ENCODE measurements at regions not wholly inside any gene's neighbourhood (a gene's known extent, or its start where the extent isn't known, plus 50 kb on each side); places are given as distances from the start of the nearest gene placed in this dataset.

- no peak overlapping the region for H3K4me3 ChIP-seq (ENCODE audit: control insufficient read depth in 2 of 3, extremely low read depth in 1 of 3, insufficient read depth in 2 of 3, low read depth in 1 of 3, low read length in 3 of 3)
- H3K9me3 ChIP-seq (ENCODE audit: control insufficient read depth, low read depth, low read length), result no peaks in the 10 kb centered on the region
- H3K9me1 ChIP-seq (ENCODE audit: control insufficient read depth, extremely low read depth, insufficient read depth, low read length), result no peaks in the 10 kb centered on the region
- DNase-seq (ENCODE audit: low read depth, low spot score), result no peak
- H3K27me3 ChIP-seq (ENCODE audit: control insufficient read depth, extremely low read depth, insufficient read depth, low read length), result no peaks in the 10 kb centered on the region
- FAIRE-seq, result no peak
- no peak for TF ChIP-seq EZH2 (IDR thresholded peaks at IDR 0.05; ENCODE audit: low read length)
- TF ChIP-seq, protein P1, sequence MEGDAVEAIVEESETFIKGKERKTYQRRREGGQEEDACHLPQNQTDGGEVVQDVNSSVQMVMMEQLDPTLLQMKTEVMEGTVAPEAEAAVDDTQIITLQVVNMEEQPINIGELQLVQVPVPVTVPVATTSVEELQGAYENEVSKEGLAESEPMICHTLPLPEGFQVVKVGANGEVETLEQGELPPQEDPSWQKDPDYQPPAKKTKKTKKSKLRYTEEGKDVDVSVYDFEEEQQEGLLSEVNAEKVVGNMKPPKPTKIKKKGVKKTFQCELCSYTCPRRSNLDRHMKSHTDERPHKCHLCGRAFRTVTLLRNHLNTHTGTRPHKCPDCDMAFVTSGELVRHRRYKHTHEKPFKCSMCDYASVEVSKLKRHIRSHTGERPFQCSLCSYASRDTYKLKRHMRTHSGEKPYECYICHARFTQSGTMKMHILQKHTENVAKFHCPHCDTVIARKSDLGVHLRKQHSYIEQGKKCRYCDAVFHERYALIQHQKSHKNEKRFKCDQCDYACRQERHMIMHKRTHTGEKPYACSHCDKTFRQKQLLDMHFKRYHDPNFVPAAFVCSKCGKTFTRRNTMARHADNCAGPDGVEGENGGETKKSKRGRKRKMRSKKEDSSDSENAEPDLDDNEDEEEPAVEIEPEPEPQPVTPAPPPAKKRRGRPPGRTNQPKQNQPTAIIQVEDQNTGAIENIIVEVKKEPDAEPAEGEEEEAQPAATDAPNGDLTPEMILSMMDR (optimal IDR thresholded peaks at IDR 0.05 in 1 of 3, IDR thresholded peaks at IDR 0.05 in 1 of 3, conservative IDR thresholded peaks at IDR 0.05 in 1 of 3; ENCODE audit: extremely low read depth in 1 of 3, insufficient read depth in 2 of 3, low read length in 3 of 3), result no peak
- no peak overlapping the region for H3K9ac ChIP-seq (ENCODE audit: control insufficient read depth, extremely low read depth, insufficient read depth, low read length)
- no peaks in the 10 kb centered on the region for H3K36me3 ChIP-seq (ENCODE audit: control insufficient read depth in 2 of 2, extremely low read depth in 1 of 2, insufficient read depth in 2 of 2, low read length in 2 of 2)
- no peak overlapping the region for H2AFZ ChIP-seq (ENCODE audit: control insufficient read depth, low read length)
- no peak overlapping the region for H3K4me2 ChIP-seq (ENCODE audit: control insufficient read depth, extremely low read depth, insufficient read depth, low read depth, low read length)
- no peaks in the 10 kb centered on the region for H4K20me1 ChIP-seq (ENCODE audit: control insufficient read depth, extremely low read depth, insufficient read depth, low read length)
- dilution Hi-C loops (cut with MboI; ENCODE audit: extremely low pct_ligation_motif_present, low sequenced_read_pairs), result no loop called here
- H3K79me2 ChIP-seq (ENCODE audit: control insufficient read depth, insufficient read depth, low read length), result no peaks in the 10 kb centered on the region
- no peak overlapping the region for H3K27ac ChIP-seq (ENCODE audit: control insufficient read depth, insufficient read depth, low read length)
- H3K4me1 ChIP-seq (ENCODE audit: control insufficient read depth, extremely low read depth, insufficient read depth, low read length), result no peaks in the 10 kb centered on the region
These were observed 313.4 kb upstream of the FMN2 start for GRCh38 chr1:239778208-239778813.

DNA sequence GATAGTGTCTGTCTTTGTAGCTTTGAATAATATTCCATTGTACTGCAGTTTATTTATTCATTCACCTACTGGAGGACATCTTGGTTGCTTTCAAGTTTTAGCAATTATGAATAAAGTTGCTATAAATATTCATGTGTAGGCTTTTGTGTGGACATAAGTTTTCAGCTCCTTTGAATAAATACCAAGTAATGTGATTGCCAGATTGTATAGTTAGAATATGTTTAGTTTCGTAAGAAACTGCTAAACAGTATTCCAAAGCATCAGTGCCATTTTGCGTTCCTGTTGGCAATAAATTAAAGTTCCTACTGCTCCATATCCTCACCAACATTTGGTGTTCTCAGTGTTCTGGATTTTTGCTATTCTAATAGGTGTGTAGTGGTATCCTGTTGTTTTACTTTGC, 311.7 kb upstream of the FMN2 start:
- no peak overlapping the region for H3K4me2 ChIP-seq (ENCODE audit: control insufficient read depth, extremely low read depth, insufficient read depth, low read depth, low read length)
- no peak for TF ChIP-seq EZH2 (IDR thresholded peaks at IDR 0.05; ENCODE audit: low read length)
- TF ChIP-seq, protein P1 (optimal IDR thresholded peaks at IDR 0.05 in 1 of 3, IDR thresholded peaks at IDR 0.05 in 1 of 3, conservative IDR thresholded peaks at IDR 0.05 in 1 of 3; ENCODE audit: extremely low read depth in 1 of 3, insufficient read depth in 2 of 3, low read length in 3 of 3), result no peak
- no peaks in the 10 kb centered on the region for H3K9me3 ChIP-seq (ENCODE audit: control insufficient read depth, low read depth, low read length)
- H4K20me1 ChIP-seq (ENCODE audit: control insufficient read depth, extremely low read depth, insufficient read depth, low read length), result no peaks in the 10 kb centered on the region
- H3K9me1 ChIP-seq (ENCODE audit: control insufficient read depth, extremely low read depth, insufficient read depth, low read length), result no peaks in the 10 kb centered on the region
- no peak overlapping the region for H3K27ac ChIP-seq (ENCODE audit: control insufficient read depth, insufficient read depth, low read length)
- no peaks in the 10 kb centered on the region for H3K79me2 ChIP-seq (ENCODE audit: control insufficient read depth, insufficient read depth, low read length)
- H3K4me1 ChIP-seq (ENCODE audit: control insufficient read depth, extremely low read depth, insufficient read depth, low read length), result no peaks in the 10 kb centered on the region
- H3K9ac ChIP-seq (ENCODE audit: control insufficient read depth, extremely low read depth, insufficient read depth, low read length), result no peak overlapping the region
- H3K27me3 ChIP-seq (ENCODE audit: control insufficient read depth, extremely low read depth, insufficient read depth, low read length), result no peaks in the 10 kb centered on the region
- H2AFZ ChIP-seq (ENCODE audit: control insufficient read depth, low read length), result no peak overlapping the region
- dilution Hi-C loops (cut with MboI; ENCODE audit: extremely low pct_ligation_motif_present, low sequenced_read_pairs), result no loop called here
- no peak overlapping the region for H3K4me3 ChIP-seq (ENCODE audit: control insufficient read depth in 2 of 3, extremely low read depth in 1 of 3, insufficient read depth in 2 of 3, low read depth in 1 of 3, low read length in 3 of 3)
- H3K36me3 ChIP-seq (ENCODE audit: control insufficient read depth in 2 of 2, extremely low read depth in 1 of 2, insufficient read depth in 2 of 2, low read length in 2 of 2), result no peaks in the 10 kb centered on the region
- FAIRE-seq (no peak), DNase-seq (ENCODE audit: low read depth, low spot score) (no peak)

All from keratinocyte (primary cell).